NCI-H2081 (cell line): ENCODE measurements at regions not wholly inside any gene's neighbourhood (a gene's known extent, or its start where the extent isn't known, plus 50 kb on each side); places are given as distances from the start of the nearest gene placed in this dataset.

Experiments used
- DNase-seq, 2 experiments: peaks; one replicate each; lab custom pipeline; 2025; lab: John Stamatoyannopoulos, UW

DNA sequence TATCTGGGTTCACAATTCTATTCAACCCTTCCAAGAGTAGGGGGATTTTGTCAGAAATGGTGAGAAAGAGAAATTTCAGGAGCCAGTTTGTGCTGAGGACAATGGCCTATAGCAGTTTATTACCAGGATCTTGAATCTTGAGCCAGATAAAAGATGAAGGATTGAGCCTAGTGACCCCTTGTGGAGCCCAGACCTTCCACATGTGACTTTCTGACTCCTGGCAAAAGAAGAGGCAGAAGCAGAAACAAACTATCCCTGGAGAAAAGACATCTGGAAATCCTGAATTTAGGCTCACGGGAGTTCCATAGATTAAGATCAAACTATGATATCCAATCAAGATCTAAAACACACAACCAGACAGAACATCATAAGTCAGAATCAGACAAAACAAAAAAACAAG, 60.9 kb upstream of the CHRM2 start:
- no peak for DNase-seq

DNA sequence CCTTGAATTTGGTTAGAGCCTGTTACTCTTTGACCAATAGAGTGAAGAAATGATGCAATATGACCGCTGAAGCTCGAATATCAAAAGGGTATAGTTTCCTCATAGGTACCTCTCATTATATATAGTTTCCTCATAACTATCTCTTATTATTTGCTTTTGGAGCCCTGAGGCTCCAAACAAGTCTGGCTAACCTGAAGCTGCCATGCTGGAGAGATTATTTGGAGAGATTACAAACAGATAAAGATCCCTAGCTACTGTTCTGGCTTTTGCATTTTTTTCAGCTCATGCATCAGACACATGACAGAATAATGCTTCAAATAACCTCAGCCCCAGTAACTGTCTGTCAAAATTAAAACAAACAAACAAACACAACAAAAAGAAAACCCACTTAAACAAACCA, 65.4 kb upstream of the CHRM2 start:
- DNase-seq, result no peak

DNA sequence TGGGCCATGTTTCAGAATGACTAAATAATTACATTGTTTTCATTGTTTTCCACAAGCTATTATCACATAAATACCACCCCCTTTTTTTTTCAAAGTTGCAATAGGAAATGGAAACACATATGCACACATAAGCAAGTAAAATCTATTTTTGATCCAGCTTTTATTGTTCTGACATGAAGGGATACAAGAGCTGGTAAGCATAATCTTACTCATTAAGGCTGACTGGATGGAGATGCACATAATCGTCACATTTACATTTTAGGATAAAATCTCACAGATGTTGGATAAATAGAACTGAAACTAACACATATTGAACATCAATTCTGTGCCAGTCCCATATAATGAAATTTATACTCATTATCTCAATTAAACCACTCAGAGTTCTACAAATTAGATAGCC, 84.5 kb upstream of the CHRM2 start:
- no peak for DNase-seq

DNA sequence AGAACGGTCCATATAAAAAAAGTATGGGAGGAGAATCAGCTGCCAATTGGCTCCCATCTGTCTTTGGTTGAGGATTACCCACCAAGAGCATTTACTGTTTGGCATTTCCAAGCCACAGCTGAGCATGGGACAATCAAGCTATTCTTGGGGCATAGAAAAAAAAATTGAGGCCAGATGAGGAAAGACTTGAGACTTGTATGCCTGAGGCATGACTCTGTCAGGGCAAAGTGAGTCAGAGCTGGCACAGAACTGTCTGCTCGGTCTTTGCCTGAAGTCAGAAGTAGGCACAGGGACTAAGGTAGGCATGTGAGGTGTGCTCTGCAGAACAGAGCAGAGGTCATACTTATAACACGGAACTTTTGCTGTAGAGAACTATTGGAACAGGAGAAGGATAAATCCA, 126.5 kb upstream of the CHRM2 start:
- DNase-seq, result no peak

DNA sequence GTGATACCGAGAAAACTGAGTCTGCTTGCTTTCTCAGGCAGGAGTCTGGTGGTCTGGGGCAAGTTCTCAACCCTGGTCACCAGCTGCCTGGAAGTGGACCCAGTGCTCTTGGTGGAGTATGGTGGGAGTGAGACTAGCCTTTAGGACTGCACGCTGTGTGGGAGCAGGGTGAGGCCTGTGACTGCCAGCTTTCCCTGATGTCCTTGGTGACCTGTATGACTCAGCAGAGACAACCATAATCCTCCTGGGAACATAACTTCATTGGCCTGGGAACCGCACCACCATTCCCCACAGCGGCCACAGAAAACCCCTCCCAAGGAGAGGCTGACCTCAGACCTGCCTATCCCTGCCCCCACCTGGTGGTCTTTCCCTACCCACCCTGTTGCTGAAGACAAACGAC, 139.5 kb upstream of the CHRM2 start:
- DNase-seq, result no peak

DNA sequence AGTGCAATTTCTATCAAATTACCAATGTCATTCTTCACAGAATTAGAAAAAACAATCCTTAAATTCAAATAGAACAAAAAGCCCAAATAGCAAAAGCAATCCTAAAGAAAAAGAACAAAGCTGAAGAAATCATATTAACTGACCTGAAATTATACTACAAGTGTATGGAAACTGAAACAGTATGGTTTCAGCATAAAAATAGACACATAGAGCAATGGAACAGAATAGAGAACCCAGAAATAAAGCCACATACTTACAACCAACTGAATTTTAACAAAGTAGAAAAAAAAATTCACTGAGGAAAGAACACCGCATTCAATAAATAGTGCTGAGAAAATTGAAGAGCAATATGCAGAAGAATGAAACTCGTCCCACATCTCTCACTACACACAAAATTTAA, 142.0 kb upstream of the CHRM2 start:
- DNase-seq, result no peak

DNA sequence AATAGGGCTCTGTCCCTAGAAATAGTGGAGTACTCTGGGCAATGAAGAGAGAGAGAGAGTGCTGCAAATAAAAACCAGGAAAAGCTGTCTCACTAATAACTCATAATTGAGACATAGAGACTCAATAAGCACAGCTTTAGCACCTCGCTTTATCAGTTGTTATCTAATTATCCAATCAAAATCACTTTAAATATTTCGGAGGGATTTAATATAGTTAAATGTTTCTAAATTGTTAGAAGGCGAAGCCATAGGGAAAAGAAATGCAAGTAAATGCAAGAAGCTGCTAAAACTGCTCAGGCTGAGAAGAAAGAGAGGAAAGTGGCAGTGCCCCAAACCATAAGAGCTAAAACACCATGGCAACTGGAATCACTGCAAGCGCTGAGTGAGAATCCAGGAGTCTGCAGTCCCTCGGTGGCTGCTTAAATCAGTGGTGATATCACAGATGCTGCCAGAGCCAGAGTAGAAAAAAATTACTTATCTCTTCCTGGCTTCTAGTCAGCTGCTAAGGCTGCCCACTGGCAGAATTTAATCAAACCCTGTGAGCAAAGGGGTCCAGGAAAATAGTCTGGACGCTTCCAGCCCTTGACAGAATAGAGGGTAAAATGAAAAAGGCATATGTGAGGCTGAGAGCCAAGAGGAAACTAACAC, 150.4 kb upstream of the CHRM2 start:
- no peak for DNase-seq

DNA sequence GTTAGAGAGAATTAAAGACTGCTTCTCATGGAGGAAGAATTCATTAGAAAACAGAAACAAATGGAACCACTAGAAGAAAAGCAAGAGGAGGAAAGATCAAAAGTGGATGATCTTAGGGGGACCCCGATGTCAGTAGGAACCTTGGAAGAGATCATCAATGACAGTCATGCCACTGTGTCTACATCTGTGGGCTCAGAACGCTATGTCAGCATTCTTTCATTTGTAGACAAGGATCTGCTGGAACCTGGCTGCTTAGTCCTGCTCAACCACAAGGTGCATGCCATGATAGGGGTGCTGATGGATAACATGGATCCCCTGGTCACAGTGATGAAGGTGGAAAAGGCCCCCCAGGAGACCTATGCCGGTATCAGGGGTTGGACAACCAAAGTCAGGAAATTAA, 154.4 kb upstream of the CHRM2 start:
- no peak for DNase-seq

DNA sequence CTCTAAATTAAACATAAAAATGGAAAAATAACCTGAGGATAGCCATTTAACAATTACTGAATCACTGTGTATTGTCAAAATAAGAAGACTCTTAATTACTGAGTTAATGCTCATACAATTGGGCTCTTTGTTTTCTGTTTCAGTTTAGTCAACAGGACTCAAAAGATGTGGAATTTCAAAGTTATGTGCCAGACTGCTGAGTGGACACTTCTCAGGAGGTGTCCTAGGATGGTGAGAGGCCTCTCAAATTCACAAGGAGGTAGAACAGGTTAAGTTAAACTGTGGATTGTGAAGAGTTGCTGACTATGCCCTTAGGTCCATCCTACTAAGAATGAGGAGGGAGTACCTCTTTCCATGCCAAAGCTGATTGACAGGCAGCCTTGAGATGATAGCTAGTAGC, 157.7 kb upstream of the CHRM2 start:
- no peak for DNase-seq

DNA sequence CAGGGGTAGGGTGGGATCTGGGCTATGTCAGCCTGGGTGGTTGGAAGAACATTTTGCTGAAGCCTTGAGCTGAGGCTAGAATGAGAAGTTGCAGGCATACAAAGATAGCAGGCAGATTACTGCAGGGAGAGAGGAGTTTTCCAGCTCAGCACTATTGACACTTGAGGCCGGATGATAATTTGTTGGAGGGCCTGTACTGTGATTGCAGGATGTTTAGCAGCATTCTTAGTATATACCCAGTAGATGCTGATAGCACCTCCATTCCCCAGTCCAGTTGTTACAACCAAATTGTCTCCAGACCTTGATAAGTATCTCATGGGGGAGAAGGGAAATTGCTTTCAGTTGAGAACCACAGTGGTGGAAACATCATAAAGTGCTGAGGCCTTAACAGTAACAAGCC, 158.6 kb upstream of the CHRM2 start:
- DNase-seq, result no peak

DNA sequence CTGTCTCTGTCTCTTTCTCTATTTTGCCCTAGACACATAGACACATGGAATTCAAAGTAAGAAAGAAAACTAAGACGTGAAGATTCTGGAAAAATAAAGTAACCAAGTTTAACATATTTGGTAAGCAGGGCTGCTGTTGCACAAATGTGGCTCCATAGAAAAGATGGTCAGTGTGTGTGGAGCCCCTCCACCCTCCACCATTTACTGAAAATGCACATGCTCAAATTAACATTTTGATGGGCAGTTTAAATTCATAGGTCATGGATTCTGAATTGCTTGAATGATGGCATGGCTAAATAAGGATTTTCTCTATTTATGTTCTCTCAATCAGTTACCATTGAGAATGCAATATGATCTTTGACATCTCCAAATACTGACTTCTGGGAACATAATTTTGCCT, 165.5 kb upstream of the CHRM2 start:
- no peak for DNase-seq

DNA sequence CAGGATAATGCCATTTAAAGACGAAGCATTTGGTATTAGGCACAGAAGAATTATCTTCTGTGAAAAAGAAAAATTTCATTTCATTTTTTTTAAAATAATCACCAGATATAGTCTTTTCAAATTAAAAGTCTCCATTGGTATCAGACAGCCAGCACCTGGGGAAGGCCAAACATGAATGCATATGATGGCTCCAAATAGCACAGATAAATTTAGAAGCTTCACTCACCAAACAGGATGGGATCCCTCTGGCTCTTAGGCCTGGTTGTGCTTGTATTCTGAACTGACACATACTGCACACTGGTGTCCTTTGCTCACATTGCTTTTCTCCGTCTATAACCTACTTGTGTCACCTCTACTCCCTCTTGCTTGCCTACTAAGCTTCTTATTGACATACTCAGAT, 169.5 kb upstream of the CHRM2 start:
- no peak for DNase-seq

DNA sequence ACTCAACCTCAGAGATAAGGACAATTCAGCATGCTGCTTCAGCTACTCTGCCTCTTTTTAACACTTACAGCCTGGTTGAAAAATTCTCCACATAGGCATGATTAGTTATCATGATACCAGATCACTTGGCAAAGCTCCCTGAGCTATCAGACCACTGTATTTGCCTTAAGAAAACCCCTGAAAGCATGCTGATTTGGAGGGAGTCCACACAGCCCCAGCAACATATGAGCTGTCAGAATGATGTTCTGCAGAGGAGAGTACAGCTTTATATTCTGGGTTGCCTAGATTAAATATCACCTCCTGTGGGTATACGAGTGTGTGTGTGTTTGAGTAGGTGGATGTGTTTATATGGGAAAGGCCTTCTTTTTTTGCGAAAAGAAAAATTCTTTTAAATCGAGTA, 170.2 kb upstream of the CHRM2 start:
- DNase-seq, result no peak

DNA sequence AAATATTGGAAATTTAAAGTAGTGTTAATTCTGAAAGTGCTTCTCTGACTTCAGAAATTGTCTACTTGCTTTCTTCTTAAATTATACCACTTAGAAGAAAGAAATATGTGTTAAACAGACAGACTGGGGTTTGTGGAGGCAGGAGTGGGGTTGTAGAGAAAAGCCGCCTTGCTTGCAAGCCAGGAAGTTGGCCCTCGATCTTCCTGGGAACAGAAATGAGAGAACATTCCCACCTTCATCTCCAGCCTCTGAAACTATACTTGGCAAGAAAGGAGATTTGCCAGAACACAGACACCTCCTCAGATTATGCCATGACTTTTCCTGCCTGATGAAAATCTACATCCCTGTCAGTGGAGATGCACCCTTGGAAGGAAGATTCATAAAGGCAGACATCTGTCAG, 171.2 kb upstream of the CHRM2 start:
- DNase-seq, result no peak

DNA sequence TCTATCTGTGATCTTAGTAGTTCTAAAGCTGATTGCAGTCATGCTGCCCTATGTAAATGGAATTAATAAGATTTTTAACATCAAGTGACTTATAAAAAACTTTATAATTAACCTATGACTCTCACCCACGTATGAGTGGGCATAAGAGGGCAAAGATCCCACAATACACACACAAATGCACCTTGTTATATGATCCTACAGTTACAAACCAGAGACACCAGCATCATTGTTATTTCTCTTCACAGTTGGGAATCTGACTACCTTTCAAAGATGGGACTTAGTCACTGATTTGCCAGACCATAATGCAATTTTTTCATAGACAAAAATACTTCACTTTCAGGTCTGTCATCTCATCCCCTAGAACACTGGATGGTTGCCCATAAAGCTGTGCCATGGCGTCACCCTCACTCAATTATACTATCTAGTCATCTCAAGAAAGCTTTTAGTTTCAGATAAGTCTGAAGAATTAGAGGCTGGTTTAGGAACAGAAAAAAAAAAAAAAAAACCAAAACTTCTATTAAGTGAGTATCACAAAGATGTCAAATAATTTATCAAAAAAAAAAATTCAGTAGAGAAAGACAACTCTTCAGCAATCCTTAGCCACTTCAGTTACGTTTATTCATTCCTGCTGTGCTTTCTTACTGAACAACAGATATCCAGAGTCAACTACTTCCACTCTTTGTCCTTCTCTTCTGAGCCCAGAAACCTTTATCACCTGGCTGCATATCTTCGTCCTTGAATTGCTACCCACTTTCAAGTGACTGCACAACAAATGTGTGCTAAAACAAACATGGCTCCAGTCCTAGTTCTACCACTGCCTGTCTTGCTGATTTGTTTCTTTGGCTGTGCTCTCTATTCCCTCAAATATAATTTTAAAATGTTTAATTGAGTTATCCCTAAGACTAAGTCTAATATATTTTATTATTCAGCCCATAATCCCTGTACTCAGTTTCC, 175.0 kb upstream of the CHRM2 start:
- no peak for DNase-seq

DNA sequence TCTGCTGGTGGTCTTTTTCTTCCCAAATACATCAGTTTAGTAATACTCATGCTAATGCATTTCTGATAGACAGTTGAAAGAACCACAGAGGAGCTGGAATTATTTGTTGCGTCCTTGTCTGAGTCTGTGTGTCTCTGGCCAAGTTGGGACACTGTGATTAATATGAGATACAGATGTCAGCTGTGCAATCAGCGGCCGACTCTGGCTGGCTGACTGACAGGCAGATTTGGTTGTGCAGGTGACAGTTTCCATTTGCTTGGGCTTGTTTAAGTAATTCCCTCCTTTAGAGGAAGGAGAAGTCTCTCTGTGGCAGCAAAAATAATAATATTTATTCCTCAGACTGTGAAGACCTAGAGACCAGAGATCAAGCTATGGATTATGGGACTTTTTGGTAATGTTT, 176.2 kb upstream of the CHRM2 start:
- DNase-seq, result no peak

DNA sequence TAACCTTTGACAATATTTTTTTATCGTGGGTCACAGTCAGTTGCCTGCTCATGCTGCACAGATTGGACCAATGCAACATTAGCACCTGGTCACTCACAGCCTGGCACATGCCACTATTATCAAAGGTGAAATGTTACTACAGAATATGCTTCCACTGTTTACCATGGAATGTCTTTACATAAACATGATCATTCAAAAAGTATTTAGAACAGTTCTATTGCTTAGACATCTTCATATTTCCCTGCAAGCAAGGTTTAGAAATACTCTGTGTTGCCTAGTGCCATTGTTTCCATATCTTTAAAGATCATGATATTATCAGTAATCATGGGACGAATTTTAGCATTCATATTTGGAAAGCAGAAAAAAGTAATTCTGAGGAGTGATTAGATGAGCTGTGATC, 179.9 kb upstream of the CHRM2 start:
- no peak for DNase-seq

DNA sequence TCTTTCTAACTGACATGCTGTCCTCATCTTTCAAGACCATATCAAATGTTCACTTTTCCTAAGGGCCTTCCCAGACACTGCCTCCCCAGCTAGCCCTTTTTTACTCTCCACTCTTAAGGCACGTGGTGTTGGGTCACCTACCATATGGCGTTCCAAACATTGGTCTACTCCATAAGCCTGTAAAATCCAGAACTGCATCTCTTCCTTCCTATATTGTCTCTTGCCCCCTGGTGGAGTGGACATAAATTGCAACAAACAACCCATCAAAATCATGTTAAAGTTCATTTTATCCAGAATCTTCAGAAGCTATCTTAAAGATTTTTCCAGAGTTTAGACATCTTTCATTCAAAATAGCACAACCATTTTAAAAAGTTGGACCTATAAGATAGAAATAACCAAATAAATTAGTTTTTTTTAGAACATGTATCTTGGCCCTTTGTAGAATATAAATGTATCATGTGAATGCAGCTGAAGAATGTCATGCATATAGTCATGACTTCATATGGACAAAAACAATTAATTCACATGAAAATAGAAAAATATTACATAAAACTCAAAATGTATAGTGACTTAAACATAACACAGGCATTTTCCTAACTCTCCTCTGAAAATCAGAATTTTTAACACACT, 180.6 kb upstream of the CHRM2 start:
- peak; percentile 41 to 57 for DNase-seq

DNA sequence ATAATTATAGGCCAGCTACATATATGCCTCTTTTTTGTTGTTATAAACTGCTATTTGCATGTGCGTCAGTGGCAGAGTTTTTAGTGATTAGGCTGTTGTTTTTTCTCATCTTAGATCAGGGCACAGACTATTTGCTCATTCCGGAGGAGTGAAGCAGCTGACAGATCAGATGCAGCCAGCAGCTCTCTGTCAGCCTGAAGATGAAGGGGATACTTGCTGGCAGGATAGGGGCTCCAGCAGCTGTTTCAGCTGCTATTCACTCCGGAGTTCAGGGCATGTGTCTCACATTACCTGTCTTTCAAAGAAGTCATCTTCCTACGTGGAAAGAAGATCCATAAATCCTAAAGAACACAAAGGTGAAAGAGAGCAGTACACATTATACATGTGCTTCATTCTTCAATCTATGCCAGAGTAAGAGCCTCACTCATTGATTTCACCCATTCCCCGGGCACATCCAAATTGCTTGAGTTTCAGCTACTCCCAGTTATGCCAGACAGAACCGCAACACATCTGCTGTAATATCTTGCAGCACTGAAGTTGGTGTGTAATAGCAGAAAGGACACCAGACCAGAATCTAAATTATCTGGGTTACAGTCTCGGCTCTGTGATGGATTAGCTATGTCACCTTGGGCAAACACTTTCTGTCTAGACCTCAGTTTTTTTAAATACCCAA, 182.8 kb upstream of the CHRM2 start:
- no peak for DNase-seq

DNA sequence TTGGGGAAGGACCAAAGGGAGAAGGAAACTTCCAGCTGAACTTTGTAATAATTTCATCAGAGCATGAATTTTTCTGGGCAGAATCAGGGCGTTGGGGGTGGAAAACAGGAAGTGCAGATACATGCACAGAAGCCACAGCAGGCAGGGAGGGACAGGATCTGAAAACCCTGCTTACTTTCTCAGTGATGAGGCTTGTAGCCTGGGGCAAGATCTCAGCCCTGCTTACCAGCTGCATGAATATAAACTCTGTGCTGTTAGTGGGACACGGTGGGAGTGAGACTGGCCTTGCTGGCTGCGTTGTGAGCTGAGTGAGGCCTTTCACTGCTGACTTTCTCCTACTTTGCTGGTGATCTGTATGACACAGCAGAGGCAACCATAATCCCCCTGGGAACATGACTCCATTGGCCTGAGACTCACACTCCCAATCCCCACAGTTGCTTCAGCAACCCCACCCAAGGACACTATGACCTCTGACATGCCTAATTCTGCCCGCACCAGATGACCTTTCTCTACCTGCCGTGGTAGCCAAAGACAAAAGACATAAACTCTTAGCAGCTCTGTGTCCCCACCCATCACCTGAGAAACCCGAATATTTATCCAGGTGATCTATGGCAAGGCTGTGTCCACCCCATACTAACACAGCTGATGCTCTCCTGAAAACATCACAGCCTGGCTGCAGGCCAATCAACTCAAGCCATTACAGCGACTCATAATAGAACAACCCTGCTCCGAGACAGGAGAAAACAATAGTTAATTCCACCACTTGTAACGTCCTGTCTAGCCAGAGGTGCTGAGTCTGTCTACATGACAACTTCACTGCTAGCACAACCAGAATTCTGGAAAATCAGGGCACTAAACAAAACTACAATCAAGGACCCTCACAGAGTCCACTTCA, 190.7 kb upstream of the CHRM2 start:
- DNase-seq, result no peak

DNA sequence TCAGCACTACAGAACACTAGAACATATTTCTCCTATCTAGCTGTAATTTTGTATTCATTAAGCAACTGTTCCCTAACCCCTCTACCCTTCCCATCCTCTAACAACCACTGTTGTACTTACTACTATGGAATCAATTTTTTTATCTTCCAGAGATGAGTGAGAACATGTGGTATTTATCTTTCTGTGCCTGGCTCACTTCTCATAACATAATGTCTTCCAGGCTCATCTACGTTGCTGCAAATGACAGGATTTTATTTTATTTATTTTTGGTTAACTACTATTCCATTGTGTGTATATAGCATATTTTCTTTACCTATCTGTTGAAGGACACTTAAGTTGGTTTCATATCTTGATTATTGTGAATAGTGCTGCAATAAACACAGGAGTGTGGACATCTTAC, 200.9 kb upstream of the CHRM2 start:
- no peak for DNase-seq
